Heart right ventricle (tissue), 16 donors: ENCODE measurements at regions not wholly inside any gene's neighbourhood (a gene's known extent, or its start where the extent isn't known, plus 50 kb on each side); places are given as distances from the start of the nearest gene placed in this dataset.
A peak's percentile ranks its signal among the peaks of the same experiment; 100 is the strongest.

Experiments
- ATAC-seq, 8 donors: fragments of 200-7000 bp; cut with Tn5 transposase; one replicate each; pipeline ENCODE4 v1.9.1; 2020; ENCODE audit warnings: mild to moderate bottlenecking in 8 of 8, moderate library complexity in 8 of 8, moderate number of reproducible peaks in 1 of 8
- DNase-seq, 2 donors: peaks; one replicate each; pipeline ENCODE4 v3.0.0-alpha.2; 2020
- H3K27ac ChIP-seq, 10 donors: fragments of 200-600 bp; sonication (generic) in 2 of 10; one replicate each; pipeline versions ENCODE4 v1.5.0 to v1.8.0; 2020 to 2022; ENCODE audit warnings: mild to moderate bottlenecking in 3 of 10
- H3K27me3 ChIP-seq, 7 donors: fragments of 200-600 bp; one replicate each; pipeline ENCODE4 v1.8.0; 2021 to 2022; ENCODE audit warnings: mild to moderate bottlenecking in 2 of 7
- H3K36me3 ChIP-seq, 9 donors: fragments of 200-600 bp; sonication (generic) in 1 of 9; one replicate each; pipeline versions ENCODE4 v1.5.0 to v1.8.0; 2020 to 2022; ENCODE audit warnings: mild to moderate bottlenecking in 2 of 9
- H3K4me1 ChIP-seq, 9 donors: fragments of 200-600 bp; sonication (generic) in 1 of 9; one replicate each; pipeline versions ENCODE4 v1.5.0 to v1.8.0; 2020 to 2022; ENCODE audit warnings: mild to moderate bottlenecking in 4 of 9
- H3K4me3 ChIP-seq, 10 donors: fragments of 200-600 bp; sonication (generic) in 2 of 10; one replicate each; pipeline versions ENCODE4 v1.5.0 to v1.8.0; 2020 to 2022; ENCODE audit warnings: mild to moderate bottlenecking in 7 of 10, moderate library complexity in 2 of 10
- H3K9me3 ChIP-seq, 11 donors: fragments of 200-600 bp in 10 of 11; sonication (generic) in 2 of 11; one replicate each; pipeline versions ENCODE4 v1.5.0 to v1.8.0; 2013 to 2022; ENCODE audit warnings: mild to moderate bottlenecking in 2 of 11, control low read depth in 1 of 11, moderate library complexity in 1 of 11
- CTCF ChIP-seq, 9 donors: fragments of 200-600 bp; sonication (generic) in 2 of 9; IDR thresholded peaks; one replicate each; pipeline versions ENCODE4 v1.5.0 to v1.8.0; 2021 to 2022; ENCODE audit warnings: antibody characterized with exemption in 9 of 9, mild to moderate bottlenecking in 5 of 9, moderate library complexity in 1 of 9
- WGBS, 2 donors: extraction: QIAGEN DNeasy Blood & Tissue Kit; methylation state at CpG; one replicate each; pipeline ENCODE4 v1.1.7; 2013; ENCODE audit warnings: inconsistent platforms in 1 of 2; 5-methylcytosine and 5-hydroxymethylcytosine counted together
- intact Hi-C, 10 donors: fragments of 100-400 bp; cut with DNase I; formaldehyde crosslinking; loops; one replicate each; pipeline versions ENCODE4 v1.11.1 to v1.14.2; 2022
- donor health status: Arrhythmogenic right ventricular cardiomyopathy.
- donor health status: ischemic (EF 13 %, LVEDD 7.1; RV severe dilation, severe dysfunction).
- donor health status: healthy with polysubstance abuse.
- donor health status: DM: no; HTN: yes; CAD: no.
- donor health status: DM: no; HTN: no; CAD: no.
- donor health status: ischemic (EF 25% LVEDD 6.9; RV normal size, moderate dysfunction).
- donor health status: ischemic (EF 25% LVEDD 5.7; RV mildly dilated, moderate dysfunction).
- donor health status: healthy.
- donor health status: DM: yes; HTN: yes; CAD: no.
- donor health status: Ischemic cardiomyopathy.
- donor health status: ischemic (EF 35%, LVEDD 5.7; RV mildly dilated, moderate dysfunction).
- donor health status: nonischemic (EF 11% LVEDD 7.7; RV severe dilation, severe dysfunction).
- donor health status: DM: yes; HTN: yes; CAD: no.
- donor health status: PGD.
- donor health status: ischemic (EF 29% LVEDD 5.4; RV normal size, mild dysfunction).
- donor health status: nonischemic (EF 23%, LVEDD 6.1; RV moderate dilation, normal function).

- no peak for TF ChIP-seq CTCF (IDR thresholded peaks at IDR 0.05)
- ATAC-seq, result peak in 1 of 8 donors; percentile 46
- no peak for DNase-seq
Measured at GRCh38 chr2:6750411-6751158, 115.1 kb downstream of the CMPK2 start.

GRCh38 chr2:6754419-6754818 lies 111.3 kb downstream of the CMPK2 start:
- Histone ChIP-seq H3K9me3 (no peaks in the 10 kb centered on the region), H3K4me3 (no peak overlapping the region), H3K36me3 (no peaks in the 10 kb centered on the region), H3K27me3 (peaks cover 0 to 61% (median 21%) of the 10 kb centered on the region in 7 donors), H3K27ac (no peak overlapping the region), H3K4me1 (peaks cover 0 to 21% (median 10%) of the 10 kb centered on the region in 9 donors)
- ATAC-seq (no peak), DNase-seq (no peak)
- intact Hi-C loops, result no loop called here
- WGBS, 2 donors, result 57 to 60% methylated on average over 9 of the region's 9 CpGs
- TF ChIP-seq CTCF (IDR thresholded peaks at IDR 0.05), result no peak

More at GRCh38 chr2:6750411-6751158, 115.1 kb downstream of the CMPK2 start:
- Histone ChIP-seq H3K4me1 (peaks cover 0 to 22% (median 10%) of the 10 kb centered on the region in 9 donors), H3K9me3 (no peaks in the 10 kb centered on the region), H3K4me3 (peak overlapping the region in 1 of 10 donors; percentile 5), H3K36me3 (no peaks in the 10 kb centered on the region), H3K27ac (no peak overlapping the region), H3K27me3 (peaks cover 0 to 43% (median 13%) of the 10 kb centered on the region in 7 donors)
- intact Hi-C loops, result no loop called here
- 36 to 41% methylated on average over 8 of the region's 8 CpGs for WGBS, 2 donors

- Histone ChIP-seq H3K9me3 (no peaks in the 10 kb centered on the region), H3K36me3 (no peaks in the 10 kb centered on the region), H3K27ac (no peak overlapping the region), H3K27me3 (peaks cover 0 to 61% (median 21%) of the 10 kb centered on the region in 7 donors), H3K4me1 (peaks cover 0 to 10% (median 6%) of the 10 kb centered on the region in 9 donors), H3K4me3 (no peak overlapping the region)
- ATAC-seq, result no peak
- intact Hi-C loops, result no loop called here
- no peak for TF ChIP-seq CTCF (IDR thresholded peaks at IDR 0.05)
- WGBS, 2 donors, result 85 to 89% methylated on average over 6 of the region's 6 CpGs
- DNase-seq, result no peak
Measured at GRCh38 chr2:6755456-6755855, 110.3 kb downstream of the CMPK2 start.

- H3K27me3 ChIP-seq, result peaks cover 0 to 55% (median 21%) of the 10 kb centered on the region in 7 donors
- WGBS, 2 donors, result 86 to 89% methylated on average over 10 of the region's 10 CpGs
Measured at GRCh38 chr2:6757215-6757614, 108.5 kb downstream of the CMPK2 start.

More at GRCh38 chr2:6757215-6757614, 108.5 kb downstream of the CMPK2 start:
- DNase-seq (no peak), ATAC-seq (no peak)
- H3K4me1 ChIP-seq, result no peaks in the 10 kb centered on the region
- H3K9me3 ChIP-seq, result no peaks in the 10 kb centered on the region
- H3K4me3 ChIP-seq, result no peak overlapping the region
- no peak overlapping the region for H3K27ac ChIP-seq
- no peaks in the 10 kb centered on the region for H3K36me3 ChIP-seq
- intact Hi-C loops, result no loop called here
- TF ChIP-seq CTCF (IDR thresholded peaks at IDR 0.05), result no peak
